SK-N-SH treated with all-trans-retinoic acid at 6 μM for 48 hours (cell line): ENCODE measurements at regions not wholly inside any gene's neighbourhood (a gene's known extent, or its start where the extent isn't known, plus 50 kb on each side); places are given as distances from the start of the nearest gene placed in this dataset.

Experiments
- ATAC-seq: fragments of 200-7000 bp; cut with Tn5 transposase; 3 replicates; pipeline ENCODE4 v1.9.1; 2020; ENCODE audit warnings: mild to moderate bottlenecking, moderate library complexity
- ARNTL ChIP-seq: fragments of 450-650 bp; formaldehyde crosslinking; IDR thresholded peaks from 2 replicates; pipeline ENCODE4 v1.5.0; 2020; ENCODE audit warnings: low read depth, mild to moderate bottlenecking, moderate library complexity, borderline replicate concordance
- BACH2 ChIP-seq: fragments of 250-450 bp; sonication (Bioruptor Pico); IDR thresholded peaks from 2 replicates; pipeline ENCODE4 v1.9.0; 2021; ENCODE audit warnings: mild to moderate bottlenecking, borderline replicate concordance
- CSDC2 ChIP-seq: fragments of 250-450 bp; sonication (Bioruptor Pico); IDR thresholded peaks from 2 replicates; pipeline ENCODE4 v1.5.0; 2020; ENCODE audit warnings: mild to moderate bottlenecking, moderate library complexity
- CSRNP3 ChIP-seq: fragments of 250-450 bp; sonication (Bioruptor Pico); IDR thresholded peaks from 2 replicates; pipeline ENCODE4 v1.5.1; 2021; ENCODE audit warnings: mild to moderate bottlenecking, moderate library complexity
- ESRRG ChIP-seq: fragments of 250-450 bp; sonication (Bioruptor Pico); IDR thresholded peaks from 2 replicates; pipeline ENCODE4 v1.6.1; 2021; ENCODE audit warnings: mild to moderate bottlenecking
- GLIS3 ChIP-seq: fragments of 250-450 bp; sonication (Bioruptor Pico); IDR thresholded peaks from 2 replicates; pipeline ENCODE4 v1.5.0; 2020; ENCODE audit warnings: mild to moderate bottlenecking, moderate library complexity
- ISL1 ChIP-seq: fragments of 250-450 bp; sonication (Bioruptor Pico); IDR thresholded peaks from 2 replicates; pipeline ENCODE4 v2.1.2; 2022; ENCODE audit warnings: mild to moderate bottlenecking, moderate library complexity
- OSR1 ChIP-seq: fragments of 250-450 bp; sonication (Bioruptor Pico); IDR thresholded peaks from 2 replicates; pipeline ENCODE4 v1.8.0; 2022; ENCODE audit warnings: moderate library complexity, mild to moderate bottlenecking, inconsistent platforms
- PPARA ChIP-seq: fragments of 250-450 bp; sonication (Bioruptor Pico); IDR thresholded peaks from 2 replicates; pipeline ENCODE4 v1.5.0; 2020; ENCODE audit warnings: mild to moderate bottlenecking, borderline replicate concordance
- RARB ChIP-seq: fragments of 250-450 bp; sonication (Bioruptor Pico); IDR thresholded peaks from 2 replicates; pipeline ENCODE4 v1.8.0; 2021; ENCODE audit warnings: mild to moderate bottlenecking, moderate library complexity
- SNAI2 ChIP-seq: fragments of 250-450 bp; sonication (Bioruptor Pico); IDR thresholded peaks from 2 replicates; pipeline ENCODE4 v1.5.0; 2020; ENCODE audit warnings: mild to moderate bottlenecking, moderate library complexity
- TCF4 ChIP-seq: fragments of 250-450 bp; sonication (Bioruptor Pico); IDR thresholded peaks from 2 replicates; pipeline ENCODE4 v1.8.0; 2021; ENCODE audit warnings: mild to moderate bottlenecking, moderate library complexity, borderline replicate concordance
- TOX ChIP-seq: fragments of 250-450 bp; sonication (Bioruptor Pico); IDR thresholded peaks from 2 replicates; pipeline ENCODE4 v1.8.0; 2021; ENCODE audit warnings: mild to moderate bottlenecking, moderate library complexity, borderline replicate concordance
- ZC3H10 ChIP-seq: fragments of 250-450 bp; sonication (Bioruptor Pico); IDR thresholded peaks from 2 replicates; pipeline ENCODE4 v1.5.1; 2021; ENCODE audit warnings: mild to moderate bottlenecking, moderate library complexity
- ZFP3 ChIP-seq: fragments of 250-450 bp; sonication (Bioruptor Pico); IDR thresholded peaks from 2 replicates; pipeline ENCODE4 v1.5.0; 2020; ENCODE audit warnings: mild to moderate bottlenecking, moderate library complexity
- ZFP30 ChIP-seq: fragments of 450-650 bp; formaldehyde crosslinking; IDR thresholded peaks from 2 replicates; pipeline ENCODE4 v1.5.0; 2022; ENCODE audit warnings: mild to moderate bottlenecking, moderate library complexity
- ZNF565 ChIP-seq: fragments of 450-650 bp; formaldehyde crosslinking; conservative IDR thresholded peaks from 2 replicates; pipeline ENCODE4 v1.5.0; 2020; ENCODE audit warnings: low read depth, mild to moderate bottlenecking, moderate library complexity
- ZNF70 ChIP-seq: fragments of 450-650 bp; formaldehyde crosslinking; IDR thresholded peaks from 2 replicates; pipeline ENCODE4 v1.5.0; 2020; ENCODE audit warnings: mild to moderate bottlenecking, moderate library complexity
- TF ChIP-seq, protein P1 (sequence below): fragments of 250-450 bp; sonication (Bioruptor Pico); IDR thresholded peaks from 2 replicates; pipeline ENCODE4 v1.8.0; 2020; ENCODE audit warnings: mild to moderate bottlenecking, moderate library complexity, borderline replicate concordance
- TF ChIP-seq, protein P2 (sequence below): fragments of 250-450 bp; sonication (Bioruptor Pico); IDR thresholded peaks from 2 replicates; pipeline ENCODE4 v1.5.1; 2020; ENCODE audit warnings: low read depth, mild to moderate bottlenecking, moderate library complexity
- TF ChIP-seq, protein P3 (sequence below): fragments of 250-450 bp; sonication (Bioruptor Pico); IDR thresholded peaks from 2 replicates; pipeline ENCODE4 v1.8.0; 2021; ENCODE audit warnings: low read depth, mild to moderate bottlenecking, moderate library complexity, borderline replicate concordance

DNA sequence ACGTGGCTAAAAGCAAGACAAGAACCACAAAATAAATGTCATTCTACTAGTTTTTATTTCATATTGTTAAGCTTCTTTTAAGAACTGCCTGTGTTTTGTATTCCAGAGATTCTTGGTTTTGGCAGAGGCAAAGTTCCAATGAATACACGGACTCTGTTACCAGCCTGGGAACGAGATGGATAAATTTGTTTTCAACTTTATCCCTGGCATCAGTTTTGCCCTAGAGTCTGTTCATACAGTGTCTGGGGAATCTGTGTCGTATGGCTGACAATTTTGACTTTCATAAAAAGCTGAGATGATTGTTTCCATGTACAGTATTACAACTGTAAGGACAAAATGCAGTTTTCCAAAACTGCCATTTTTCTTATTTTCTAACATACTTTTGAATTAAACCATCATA lies 327.6 kb downstream of the TBC1D4 start (continued):
- TF ChIP-seq, protein P1, sequence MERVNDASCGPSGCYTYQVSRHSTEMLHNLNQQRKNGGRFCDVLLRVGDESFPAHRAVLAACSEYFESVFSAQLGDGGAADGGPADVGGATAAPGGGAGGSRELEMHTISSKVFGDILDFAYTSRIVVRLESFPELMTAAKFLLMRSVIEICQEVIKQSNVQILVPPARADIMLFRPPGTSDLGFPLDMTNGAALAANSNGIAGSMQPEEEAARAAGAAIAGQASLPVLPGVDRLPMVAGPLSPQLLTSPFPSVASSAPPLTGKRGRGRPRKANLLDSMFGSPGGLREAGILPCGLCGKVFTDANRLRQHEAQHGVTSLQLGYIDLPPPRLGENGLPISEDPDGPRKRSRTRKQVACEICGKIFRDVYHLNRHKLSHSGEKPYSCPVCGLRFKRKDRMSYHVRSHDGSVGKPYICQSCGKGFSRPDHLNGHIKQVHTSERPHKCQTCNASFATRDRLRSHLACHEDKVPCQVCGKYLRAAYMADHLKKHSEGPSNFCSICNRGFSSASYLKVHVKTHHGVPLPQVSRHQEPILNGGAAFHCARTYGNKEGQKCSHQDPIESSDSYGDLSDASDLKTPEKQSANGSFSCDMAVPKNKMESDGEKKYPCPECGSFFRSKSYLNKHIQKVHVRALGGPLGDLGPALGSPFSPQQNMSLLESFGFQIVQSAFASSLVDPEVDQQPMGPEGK (CRISPR knock-in tag): no peak
- no peak for TF ChIP-seq TCF4 (CRISPR knock-in tag)

GRCh38 chr13:75153834-75154233 lies 328.1 kb downstream of the TBC1D4 start:
- ATAC-seq: no peak
- TF ChIP-seq TCF4 (CRISPR knock-in tag) (no peak), PPARA (no peak), TOX (no peak), ZFP30 (CRISPR knock-in tag) (no peak), BACH2 (CRISPR knock-in tag) (no peak), ESRRG (no peak), CSRNP3 (CRISPR knock-in tag) (no peak), ARNTL (no peak), ZC3H10 (CRISPR knock-in tag) (no peak), OSR1 (CRISPR knock-in tag) (no peak), GLIS3 (no peak), ZNF70 (CRISPR knock-in tag) (no peak), ISL1 (no peak), RARB (no peak), ZFP3 (CRISPR knock-in tag) (no peak), CSDC2 (CRISPR knock-in tag) (no peak), SNAI2 (CRISPR knock-in tag) (no peak)
- TF ChIP-seq, protein P2, sequence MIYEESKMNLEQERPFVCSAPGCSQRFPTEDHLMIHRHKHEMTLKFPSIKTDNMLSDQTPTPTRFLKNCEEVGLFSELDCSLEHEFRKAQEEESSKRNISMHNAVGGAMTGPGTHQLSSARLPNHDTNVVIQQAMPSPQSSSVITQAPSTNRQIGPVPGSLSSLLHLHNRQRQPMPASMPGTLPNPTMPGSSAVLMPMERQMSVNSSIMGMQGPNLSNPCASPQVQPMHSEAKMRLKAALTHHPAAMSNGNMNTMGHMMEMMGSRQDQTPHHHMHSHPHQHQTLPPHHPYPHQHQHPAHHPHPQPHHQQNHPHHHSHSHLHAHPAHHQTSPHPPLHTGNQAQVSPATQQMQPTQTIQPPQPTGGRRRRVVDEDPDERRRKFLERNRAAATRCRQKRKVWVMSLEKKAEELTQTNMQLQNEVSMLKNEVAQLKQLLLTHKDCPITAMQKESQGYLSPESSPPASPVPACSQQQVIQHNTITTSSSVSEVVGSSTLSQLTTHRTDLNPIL (CRISPR knock-in tag): no peak
- TF ChIP-seq, protein P1 (CRISPR knock-in tag): no peak
- TF ChIP-seq, protein P3, sequence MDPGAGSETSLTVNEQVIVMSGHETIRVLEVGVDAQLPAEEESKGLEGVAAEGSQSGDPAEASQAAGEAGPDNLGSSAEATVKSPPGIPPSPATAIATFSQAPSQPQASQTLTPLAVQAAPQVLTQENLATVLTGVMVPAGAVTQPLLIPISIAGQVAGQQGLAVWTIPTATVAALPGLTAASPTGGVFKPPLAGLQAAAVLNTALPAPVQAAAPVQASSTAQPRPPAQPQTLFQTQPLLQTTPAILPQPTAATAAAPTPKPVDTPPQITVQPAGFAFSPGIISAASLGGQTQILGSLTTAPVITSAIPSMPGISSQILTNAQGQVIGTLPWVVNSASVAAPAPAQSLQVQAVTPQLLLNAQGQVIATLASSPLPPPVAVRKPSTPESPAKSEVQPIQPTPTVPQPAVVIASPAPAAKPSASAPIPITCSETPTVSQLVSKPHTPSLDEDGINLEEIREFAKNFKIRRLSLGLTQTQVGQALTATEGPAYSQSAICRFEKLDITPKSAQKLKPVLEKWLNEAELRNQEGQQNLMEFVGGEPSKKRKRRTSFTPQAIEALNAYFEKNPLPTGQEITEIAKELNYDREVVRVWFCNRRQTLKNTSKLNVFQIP (CRISPR knock-in tag): no peak

- TF ChIP-seq ZNF70 (CRISPR knock-in tag) (no peak), RARB (no peak), TOX (no peak)
- TF ChIP-seq, all 23 proteins: peak for 0
Observed at GRCh38 chr13:75153386-75153785, 328.6 kb downstream of the TBC1D4 start.

DNA sequence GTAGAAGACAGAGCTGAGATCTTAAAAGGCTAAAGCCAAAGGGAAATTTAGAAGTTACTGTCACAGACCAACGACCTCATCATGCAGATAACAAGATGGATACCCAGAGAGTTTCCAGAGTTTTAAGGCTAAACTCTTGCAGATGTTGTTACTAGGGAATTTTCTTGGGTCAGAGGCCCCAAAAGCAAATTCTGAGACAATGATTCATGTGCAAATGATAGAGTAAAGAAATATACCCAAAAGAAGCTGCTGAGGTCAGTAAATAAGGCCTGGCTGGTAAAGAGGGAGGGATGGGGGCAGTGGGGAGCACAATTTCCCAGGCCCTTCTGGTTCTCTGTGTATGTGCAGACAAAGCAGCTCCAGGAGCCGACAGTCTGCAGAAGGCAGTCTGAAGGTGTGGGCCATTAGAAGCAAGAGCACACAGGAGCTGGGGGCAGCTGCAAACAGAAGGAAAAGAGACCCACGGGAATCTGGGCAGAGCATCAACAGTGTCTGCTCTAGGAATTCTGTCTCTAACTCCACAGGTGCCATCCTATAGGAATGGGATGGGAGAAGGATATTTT lies 330.8 kb downstream of the TBC1D4 start:
- peak; percentile 24; the same call in 2 of the 3 replicates for ATAC-seq
- no peak for TF ChIP-seq SNAI2 (CRISPR knock-in tag)
- no peak for TF ChIP-seq PPARA
- no peak for TF ChIP-seq ZNF70 (CRISPR knock-in tag)
- TF ChIP-seq ESRRG: no peak
- no peak for TF ChIP-seq GLIS3

More at GRCh38 chr13:75153386-75153785, 328.6 kb downstream of the TBC1D4 start:
- no peak for ATAC-seq

DNA sequence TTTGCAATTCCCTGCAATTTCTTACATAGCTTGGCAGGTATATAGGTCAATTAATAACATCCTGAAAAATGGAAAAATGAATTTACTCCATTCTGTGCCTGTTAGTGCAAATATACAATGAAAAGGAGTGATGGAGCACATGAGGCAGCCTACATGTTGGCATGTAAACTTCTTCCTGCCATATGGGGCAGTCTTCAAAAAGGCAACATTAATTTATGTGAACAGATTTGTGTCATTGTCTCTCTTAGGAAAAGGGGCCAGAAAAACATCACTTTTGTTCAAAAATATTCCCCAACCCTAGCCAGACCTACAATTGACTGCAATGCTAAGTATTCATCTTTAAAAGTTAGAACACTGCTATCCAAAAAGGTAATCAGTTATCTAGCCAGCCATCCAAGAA lies 332.2 kb downstream of the TBC1D4 start:
- ATAC-seq: no peak
- no peak for TF ChIP-seq ESRRG
- TF ChIP-seq, protein P1 (CRISPR knock-in tag): no peak
- TF ChIP-seq ZC3H10 (CRISPR knock-in tag): no peak
- no peak for TF ChIP-seq ZFP3 (CRISPR knock-in tag)
- TF ChIP-seq ZNF565 (CRISPR knock-in tag): no peak
- TF ChIP-seq GLIS3: no peak
- TF ChIP-seq CSDC2 (CRISPR knock-in tag): no peak
- no peak for TF ChIP-seq OSR1 (CRISPR knock-in tag)
- TF ChIP-seq SNAI2 (CRISPR knock-in tag): no peak
- TF ChIP-seq TOX: no peak
